ENCODE measurements at regions not wholly inside any gene's neighbourhood (a gene's known extent, or its start where the extent isn't known, plus 50 kb on each side); places are given as distances from the start of the nearest gene placed in this dataset.
A peak's percentile ranks its signal among the peaks of the same experiment; 100 is the strongest.

DNA sequence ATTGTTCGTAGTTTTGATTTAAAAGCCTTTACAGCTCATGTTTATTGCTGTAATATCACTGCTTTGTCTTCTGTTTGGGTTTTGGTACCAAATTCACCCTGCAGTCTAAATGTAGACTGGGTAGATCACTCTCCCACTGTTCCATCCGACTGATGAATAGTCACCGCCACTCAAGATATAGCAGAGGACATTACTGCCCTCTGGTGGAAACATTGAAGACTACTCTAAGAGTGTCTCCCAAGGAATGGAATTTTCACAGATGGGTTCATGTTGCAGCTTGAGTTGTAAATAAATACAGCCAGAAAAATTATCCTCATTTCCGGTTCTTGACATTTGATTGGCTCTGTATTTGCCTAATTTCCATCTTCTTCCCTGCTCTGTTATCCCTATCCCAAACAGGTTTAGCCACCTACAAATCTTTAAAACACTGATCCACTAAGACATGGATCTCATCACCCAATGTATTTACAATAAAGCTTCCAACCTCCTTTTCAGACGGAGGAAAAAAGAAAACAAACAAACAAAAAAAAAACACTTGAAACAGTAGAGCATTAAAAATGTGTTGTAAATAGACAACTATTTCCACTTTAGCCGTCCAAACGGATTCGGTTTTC is 198.3 kb upstream of the CPNE8 start:
- no peak overlapping the region for H2BK12ac ChIP-seq (ENCODE audit: low read length)
- H2AFZ ChIP-seq (ENCODE audit: insufficient read depth, low read length, poor library complexity): no peak overlapping the region
- H3K4ac ChIP-seq (ENCODE audit: low read depth, low read length): no peak overlapping the region
- H3K4me2 ChIP-seq (ENCODE audit: low read length): no peak overlapping the region
- H3K9ac ChIP-seq (ENCODE audit: low read length): no peak overlapping the region
- H3K14ac ChIP-seq (ENCODE audit: low read length): no peak overlapping the region
- H3K36me3 ChIP-seq (ENCODE audit: control insufficient read depth in 1 of 2, insufficient read depth in 2 of 2, low read length in 2 of 2): no peaks in the 10 kb centered on the region
- WGBS (ENCODE audit: extremely low coverage, insufficient coverage, insufficient read length): no CpG with 5 or more reads among the region's 8 CpGs
- no peak overlapping the region for H4K12ac ChIP-seq (ENCODE audit: low read depth, low read length)
- H3K23ac ChIP-seq (ENCODE audit: low read length): no peak overlapping the region
- H3K79me1 ChIP-seq (ENCODE audit: low read length): no peaks in the 10 kb centered on the region
- no peaks in the 10 kb centered on the region for H3K79me2 ChIP-seq (ENCODE audit: control insufficient read depth, insufficient read depth, low read length, poor library complexity)
- no peak overlapping the region for H3K4me3 ChIP-seq (ENCODE audit: low read depth, low read length)
- no peak overlapping the region for H3K18ac ChIP-seq (ENCODE audit: low read length)
- no peak overlapping the region for H4K8ac ChIP-seq (ENCODE audit: low read depth, low read length)
- H3K9me3 ChIP-seq (ENCODE audit: insufficient read depth, low read depth, low read length): no peaks in the 10 kb centered on the region
- no peak overlapping the region for H3K27ac ChIP-seq (ENCODE audit: low read depth, low read length)
- no peak overlapping the region for H4K91ac ChIP-seq (ENCODE audit: low read depth, low read length)
- H3K27me3 ChIP-seq (ENCODE audit: insufficient read depth, low read length): no peaks in the 10 kb centered on the region
- no peak overlapping the region for H2BK120ac ChIP-seq (ENCODE audit: insufficient read depth, low read length, poor library complexity)
- DNase-seq: peak in 1 of 2 donors; percentile 88
- H3K4me1 ChIP-seq (ENCODE audit: control insufficient read depth in 1 of 2, insufficient read depth in 2 of 2, low read length in 2 of 2): no peaks in the 10 kb centered on the region
- H2AK5ac ChIP-seq (ENCODE audit: low read length): no peak overlapping the region
- no peak overlapping the region for H2BK5ac ChIP-seq (ENCODE audit: low read depth, low read length, poor library complexity)

DNA sequence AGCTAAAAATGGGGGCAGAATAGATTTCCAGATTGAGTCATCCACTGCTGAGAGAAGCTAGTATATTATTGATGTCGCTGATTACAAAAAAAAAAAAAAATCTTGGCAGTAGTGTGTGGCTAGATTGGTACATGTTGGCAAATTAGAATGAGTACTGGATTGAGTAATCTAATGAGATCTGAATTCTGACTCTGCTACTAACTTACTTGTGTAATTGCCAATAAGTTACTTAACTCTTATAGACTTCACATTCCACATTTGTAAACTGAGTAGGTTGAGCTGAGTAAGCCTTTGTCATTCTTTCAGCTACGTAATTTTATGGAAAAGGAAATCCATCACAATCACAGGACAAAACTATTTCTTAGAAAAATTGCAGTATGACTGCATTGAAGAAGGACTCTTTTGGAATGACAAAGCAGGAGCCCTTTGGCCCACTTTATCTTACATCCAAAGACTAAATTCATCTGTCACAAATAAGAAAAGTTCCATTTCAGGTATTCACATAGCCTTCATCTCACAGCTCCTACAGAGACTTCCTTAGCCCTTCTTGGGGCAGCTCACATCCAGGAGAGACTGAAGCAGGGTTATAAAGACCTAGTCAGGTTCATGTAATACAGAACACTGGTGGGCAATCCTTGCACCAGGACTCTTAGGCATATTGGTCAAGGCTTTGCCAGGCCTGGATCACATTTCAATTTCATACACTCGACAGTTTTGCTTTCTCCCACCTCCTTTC is 197.3 kb upstream of the CPNE8 start:
- Histone ChIP-seq H3K4me1 (ENCODE audit: control insufficient read depth in 1 of 2, insufficient read depth in 2 of 2, low read length in 2 of 2) (no peaks in the 10 kb centered on the region), H4K12ac (ENCODE audit: low read depth, low read length) (no peak overlapping the region), H3K18ac (ENCODE audit: low read length) (no peak overlapping the region), H3K14ac (ENCODE audit: low read length) (no peak overlapping the region), H2BK12ac (ENCODE audit: low read length) (no peak overlapping the region), H3K36me3 (ENCODE audit: control insufficient read depth in 1 of 2, insufficient read depth in 2 of 2, low read length in 2 of 2) (no peaks in the 10 kb centered on the region), H3K79me2 (ENCODE audit: control insufficient read depth, insufficient read depth, low read length, poor library complexity) (no peaks in the 10 kb centered on the region), H3K79me1 (ENCODE audit: low read length) (no peaks in the 10 kb centered on the region), H3K9ac (ENCODE audit: low read length) (no peak overlapping the region), H3K4ac (ENCODE audit: low read depth, low read length) (no peak overlapping the region), H2AK5ac (ENCODE audit: low read length) (no peak overlapping the region), H2BK120ac (ENCODE audit: insufficient read depth, low read length, poor library complexity) (no peak overlapping the region), H2AFZ (ENCODE audit: insufficient read depth, low read length, poor library complexity) (no peak overlapping the region), H3K27me3 (ENCODE audit: insufficient read depth, low read length) (no peaks in the 10 kb centered on the region), H2BK5ac (ENCODE audit: low read depth, low read length, poor library complexity) (no peak overlapping the region), H3K4me3 (ENCODE audit: low read depth, low read length) (no peak overlapping the region), H3K9me3 (ENCODE audit: insufficient read depth, low read depth, low read length) (no peaks in the 10 kb centered on the region), H3K27ac (ENCODE audit: low read depth, low read length) (no peak overlapping the region), H4K91ac (ENCODE audit: low read depth, low read length) (no peak overlapping the region), H4K8ac (ENCODE audit: low read depth, low read length) (no peak overlapping the region), H3K4me2 (ENCODE audit: low read length) (no peak overlapping the region), H3K23ac (ENCODE audit: low read length) (no peak overlapping the region)
- no CpG with 5 or more reads among the region's 3 CpGs for WGBS (ENCODE audit: extremely low coverage, insufficient coverage, insufficient read length)
- DNase-seq: peak in 1 of 2 donors; percentile 2

DNA sequence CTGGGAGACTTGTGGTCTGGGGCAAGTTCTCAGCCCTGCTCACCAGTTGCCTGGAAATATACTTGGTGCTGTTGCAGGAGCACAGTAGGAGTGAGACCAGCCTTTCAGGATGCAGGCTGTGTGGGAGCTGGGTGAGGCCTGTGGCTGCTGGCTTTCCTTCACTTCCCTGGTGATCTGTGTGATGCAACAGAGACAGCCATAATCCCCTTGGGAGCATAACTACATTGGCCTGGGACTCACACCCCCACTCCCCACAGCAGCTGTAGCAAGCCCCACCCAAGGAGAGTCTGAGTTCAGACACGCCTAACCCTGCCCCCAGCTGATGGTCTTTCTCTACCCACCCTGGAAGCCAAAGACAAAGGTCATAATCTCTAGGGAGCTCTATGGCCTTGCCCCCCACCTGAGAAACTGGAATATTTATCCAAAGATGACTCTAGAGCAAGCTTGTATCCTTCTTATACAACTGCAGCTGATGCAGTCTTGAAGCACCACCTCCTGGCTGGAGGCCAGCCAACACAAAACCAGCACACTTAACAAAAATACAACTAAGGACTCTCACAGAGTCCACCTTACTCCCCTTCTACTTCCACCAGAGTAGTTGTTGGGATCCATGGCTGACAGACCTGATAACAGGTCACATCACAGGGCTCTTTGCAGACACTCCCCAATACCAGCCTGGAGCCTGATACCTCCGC is 190.4 kb upstream of the CPNE8 start:
- Histone ChIP-seq H3K4me2 (ENCODE audit: low read length) (no peak overlapping the region), H3K79me2 (ENCODE audit: control insufficient read depth, insufficient read depth, low read length, poor library complexity) (no peaks in the 10 kb centered on the region), H3K23ac (ENCODE audit: low read length) (no peak overlapping the region), H4K91ac (ENCODE audit: low read depth, low read length) (no peak overlapping the region), H2AK5ac (ENCODE audit: low read length) (no peak overlapping the region), H3K9me3 (ENCODE audit: insufficient read depth, low read depth, low read length) (no peaks in the 10 kb centered on the region), H2BK120ac (ENCODE audit: insufficient read depth, low read length, poor library complexity) (no peak overlapping the region), H3K9ac (ENCODE audit: low read length) (no peak overlapping the region), H3K79me1 (ENCODE audit: low read length) (no peaks in the 10 kb centered on the region), H3K36me3 (ENCODE audit: control insufficient read depth in 1 of 2, insufficient read depth in 2 of 2, low read length in 2 of 2) (no peaks in the 10 kb centered on the region), H2AFZ (ENCODE audit: insufficient read depth, low read length, poor library complexity) (no peak overlapping the region), H3K4me1 (ENCODE audit: control insufficient read depth in 1 of 2, insufficient read depth in 2 of 2, low read length in 2 of 2) (no peaks in the 10 kb centered on the region), H3K4me3 (ENCODE audit: low read depth, low read length) (no peak overlapping the region), H4K12ac (ENCODE audit: low read depth, low read length) (no peak overlapping the region), H3K27me3 (ENCODE audit: insufficient read depth, low read length) (no peaks in the 10 kb centered on the region), H2BK5ac (ENCODE audit: low read depth, low read length, poor library complexity) (no peak overlapping the region), H4K8ac (ENCODE audit: low read depth, low read length) (no peak overlapping the region), H3K18ac (ENCODE audit: low read length) (no peak overlapping the region), H3K4ac (ENCODE audit: low read depth, low read length) (no peak overlapping the region), H3K14ac (ENCODE audit: low read length) (no peak overlapping the region), H3K27ac (ENCODE audit: low read depth, low read length) (no peak overlapping the region), H2BK12ac (ENCODE audit: low read length) (no peak overlapping the region)
- no CpG with 5 or more reads among the region's 2 CpGs for WGBS (ENCODE audit: extremely low coverage, insufficient coverage, insufficient read length)
- DNase-seq: no peak

DNA sequence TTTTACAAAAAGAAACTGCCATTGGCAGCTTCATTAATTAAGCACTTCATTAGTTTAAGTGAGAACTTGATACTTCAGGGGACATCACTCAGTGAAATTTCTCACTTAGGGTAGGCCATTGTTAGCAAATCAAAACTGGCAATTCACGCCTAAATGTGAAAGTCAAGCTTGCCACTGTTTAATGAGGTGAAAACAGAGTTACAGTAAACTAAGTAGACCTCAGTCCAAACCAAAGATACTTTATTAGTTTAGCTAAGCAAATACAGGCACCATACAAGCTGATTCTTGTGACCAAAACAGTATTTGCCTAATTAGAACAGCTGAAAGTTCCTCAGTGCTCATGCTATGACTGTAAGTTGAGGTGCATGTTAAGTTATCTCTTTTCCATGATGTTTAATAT is 176.5 kb upstream of the CPNE8 start:
- Histone ChIP-seq H4K12ac (ENCODE audit: low read depth, low read length) (no peak overlapping the region), H3K9ac (ENCODE audit: low read length) (no peak overlapping the region), H3K14ac (ENCODE audit: low read length) (no peak overlapping the region), H3K27me3 (ENCODE audit: insufficient read depth, low read length) (no peaks in the 10 kb centered on the region), H2BK120ac (ENCODE audit: insufficient read depth, low read length, poor library complexity) (no peak overlapping the region), H3K36me3 (ENCODE audit: control insufficient read depth in 1 of 2, insufficient read depth in 2 of 2, low read length in 2 of 2) (no peaks in the 10 kb centered on the region), H2BK12ac (ENCODE audit: low read length) (no peak overlapping the region), H3K4ac (ENCODE audit: low read depth, low read length) (no peak overlapping the region), H3K4me3 (ENCODE audit: low read depth, low read length) (no peak overlapping the region), H4K91ac (ENCODE audit: low read depth, low read length) (no peak overlapping the region), H3K23ac (ENCODE audit: low read length) (no peak overlapping the region), H3K79me2 (ENCODE audit: control insufficient read depth, insufficient read depth, low read length, poor library complexity) (no peaks in the 10 kb centered on the region), H3K9me3 (ENCODE audit: insufficient read depth, low read depth, low read length) (no peaks in the 10 kb centered on the region), H2AK5ac (ENCODE audit: low read length) (no peak overlapping the region), H4K8ac (ENCODE audit: low read depth, low read length) (no peak overlapping the region), H3K18ac (ENCODE audit: low read length) (no peak overlapping the region), H2AFZ (ENCODE audit: insufficient read depth, low read length, poor library complexity) (no peak overlapping the region), H3K27ac (ENCODE audit: low read depth, low read length) (no peak overlapping the region), H3K4me1 (ENCODE audit: control insufficient read depth in 1 of 2, insufficient read depth in 2 of 2, low read length in 2 of 2) (no peaks in the 10 kb centered on the region), H2BK5ac (ENCODE audit: low read depth, low read length, poor library complexity) (no peak overlapping the region), H3K79me1 (ENCODE audit: low read length) (no peaks in the 10 kb centered on the region), H3K4me2 (ENCODE audit: low read length) (no peak overlapping the region)
- DNase-seq: no peak
- no CpG with 5 or more reads among the region's 1 CpG for WGBS (ENCODE audit: extremely low coverage, insufficient coverage, insufficient read length)
